SU-DHL-6 (cell line): ENCODE measurements at regions not wholly inside any gene's neighbourhood (a gene's known extent, or its start where the extent isn't known, plus 50 kb on each side); places are given as distances from the start of the nearest gene placed in this dataset.

Experiments used
- H2AFZ ChIP-seq: fragments of 200-600 bp; sonication (generic); 2 replicates; pipeline ENCODE4 v1.6.1; 2014; ENCODE audit warnings: low read depth, mild to moderate bottlenecking, moderate library complexity, mixed read lengths, antibody characterized with exemption, low read length; ENCODE audit not compliant: severe bottlenecking
- H3F3A ChIP-seq: fragments of 200-600 bp; shearing (Covaris generic); 2 replicates; pipeline ENCODE4 v1.6.0; 2016; ENCODE audit warnings: antibody characterized with exemption, mild to moderate bottlenecking; ENCODE audit not compliant: insufficient read depth
- H3K27ac ChIP-seq: fragments of 200-600 bp; sonication (generic); 2 replicates; pipeline ENCODE4 v1.5.1; 2016; ENCODE audit warnings: low read depth, mild to moderate bottlenecking, low read length, moderate library complexity, mixed read lengths
- H3K27me3 ChIP-seq: fragments of 200-600 bp; sonication (generic), shearing (Covaris generic); 2 replicates; pipeline ENCODE4 v1.6.0; 2014; ENCODE audit warnings: mild to moderate bottlenecking, low read length
- H3K36me3 ChIP-seq: fragments of 200-600 bp; sonication (generic); 2 replicates; pipeline ENCODE4 v1.6.1; 2014; ENCODE audit warnings: mild to moderate bottlenecking, low read length, mixed read lengths
- H3K4me2 ChIP-seq: fragments of 300-600, 200-600 bp; shearing (Covaris generic), sonication (generic); 2 replicates; pipeline ENCODE4 v1.6.0; 2014; ENCODE audit warnings: low read length, low read depth, mild to moderate bottlenecking; ENCODE audit not compliant: poor library complexity, severe bottlenecking
- H3K4me3 ChIP-seq: fragments of 200-600 bp; sonication (generic); 2 replicates; pipeline ENCODE4 v1.5.1; 2014; ENCODE audit warnings: antibody characterized with exemption, low read length, mild to moderate bottlenecking, mixed read lengths; ENCODE audit not compliant: insufficient read depth, poor library complexity, severe bottlenecking
- H3K79me2 ChIP-seq: fragments of 200-600 bp; sonication (generic); 2 replicates; pipeline ENCODE4 v1.6.1; 2014; ENCODE audit warnings: mild to moderate bottlenecking, low read length, moderate library complexity; ENCODE audit not compliant: insufficient read depth
- H3K9ac ChIP-seq: fragments of 200-600 bp; sonication (generic); 2 replicates; pipeline ENCODE4 v1.7.0; 2014; ENCODE audit warnings: mild to moderate bottlenecking, low read length
- H3K9me2 ChIP-seq: fragments of 200-600 bp; sonication (generic); replicated peaks from 2 replicates; pipeline ENCODE4 v1.6.1; 2014; ENCODE audit warnings: low read length; ENCODE audit not compliant: insufficient read depth
- H3K9me3 ChIP-seq: fragments of 200-600 bp; sonication (generic); 2 replicates; pipeline ENCODE4 v1.6.1; 2014; ENCODE audit warnings: low read length, mixed read lengths; ENCODE audit not compliant: insufficient read depth
- H4K20me1 ChIP-seq: fragments of 200-600 bp; sonication (generic); 2 replicates; pipeline ENCODE4 v1.6.1; 2014; ENCODE audit warnings: low read depth, mild to moderate bottlenecking, antibody characterized with exemption, low read length, moderate library complexity, mixed read lengths
- EZH2phosphoT487 ChIP-seq: fragments of 200-600 bp; sonication (generic), shearing (Covaris generic); conservative IDR thresholded peaks from 2 replicates; pipeline ENCODE4 v1.6.1; 2018; ENCODE audit warnings: mild to moderate bottlenecking, antibody characterized with exemption, low read length, moderate library complexity, mixed read lengths
- TF ChIP-seq, protein P1 (sequence below): fragments of 200-600 bp; sonication (generic); IDR thresholded peaks from one replicate; pipeline ENCODE4 v1.5.1; 2017; ENCODE audit warnings: antibody characterized with exemption, mild to moderate bottlenecking, low read length, moderate library complexity; ENCODE audit not compliant: insufficient read depth, poor library complexity, severe bottlenecking

DNA sequence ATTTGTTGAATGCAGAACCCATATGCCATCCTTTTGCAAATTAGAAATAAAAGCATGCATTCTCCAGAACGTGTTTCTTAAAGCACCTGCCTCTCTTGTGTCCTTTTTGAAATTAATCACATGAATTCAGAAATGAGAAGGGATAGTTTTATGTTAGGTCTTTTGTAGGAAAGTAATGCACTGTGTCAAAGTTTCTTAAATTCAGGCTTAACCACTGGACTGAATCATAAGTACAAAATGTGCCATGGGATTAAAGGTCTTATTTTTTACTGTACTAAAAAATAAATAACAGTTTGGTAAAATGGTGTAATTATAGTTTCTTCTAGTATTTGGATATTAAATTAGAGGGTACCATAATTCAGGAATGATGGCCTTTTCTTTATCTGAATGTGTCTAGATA, 290.1 kb upstream of the USP25 start:
- TF ChIP-seq, protein P1, sequence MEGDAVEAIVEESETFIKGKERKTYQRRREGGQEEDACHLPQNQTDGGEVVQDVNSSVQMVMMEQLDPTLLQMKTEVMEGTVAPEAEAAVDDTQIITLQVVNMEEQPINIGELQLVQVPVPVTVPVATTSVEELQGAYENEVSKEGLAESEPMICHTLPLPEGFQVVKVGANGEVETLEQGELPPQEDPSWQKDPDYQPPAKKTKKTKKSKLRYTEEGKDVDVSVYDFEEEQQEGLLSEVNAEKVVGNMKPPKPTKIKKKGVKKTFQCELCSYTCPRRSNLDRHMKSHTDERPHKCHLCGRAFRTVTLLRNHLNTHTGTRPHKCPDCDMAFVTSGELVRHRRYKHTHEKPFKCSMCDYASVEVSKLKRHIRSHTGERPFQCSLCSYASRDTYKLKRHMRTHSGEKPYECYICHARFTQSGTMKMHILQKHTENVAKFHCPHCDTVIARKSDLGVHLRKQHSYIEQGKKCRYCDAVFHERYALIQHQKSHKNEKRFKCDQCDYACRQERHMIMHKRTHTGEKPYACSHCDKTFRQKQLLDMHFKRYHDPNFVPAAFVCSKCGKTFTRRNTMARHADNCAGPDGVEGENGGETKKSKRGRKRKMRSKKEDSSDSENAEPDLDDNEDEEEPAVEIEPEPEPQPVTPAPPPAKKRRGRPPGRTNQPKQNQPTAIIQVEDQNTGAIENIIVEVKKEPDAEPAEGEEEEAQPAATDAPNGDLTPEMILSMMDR, result no peak
- TF ChIP-seq EZH2phosphoT487, result no peak
- H3K79me2 ChIP-seq, result no peaks in the 10 kb centered on the region

DNA sequence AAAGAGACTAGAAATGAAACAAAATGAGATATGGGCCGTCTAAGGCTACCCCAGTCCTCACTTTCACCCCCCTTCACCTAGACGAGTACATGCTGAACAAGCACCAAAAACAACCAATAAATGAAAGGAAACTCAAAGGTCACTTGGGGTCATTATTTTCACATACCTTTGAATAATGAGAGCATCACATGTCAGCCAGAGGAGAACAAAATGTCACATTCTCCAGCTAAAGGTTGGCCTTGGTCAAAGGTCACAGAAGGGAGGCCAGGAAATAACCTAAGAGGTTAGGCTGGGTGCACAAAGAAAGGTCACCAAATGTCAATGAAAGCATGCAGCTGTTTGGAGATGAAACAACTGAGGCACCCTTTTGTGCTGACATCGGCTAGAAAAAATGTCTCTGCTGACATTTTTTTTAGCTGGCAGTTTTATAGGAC, 288.7 kb upstream of the USP25 start:
- TF ChIP-seq EZH2phosphoT487, result no peak
- TF ChIP-seq, protein P1, result no peak
- Histone ChIP-seq H3K9me2 (no peaks in the 10 kb centered on the region), H2AFZ (no peak overlapping the region), H3K79me2 (no peaks in the 10 kb centered on the region), H3K9me3 (no peaks in the 10 kb centered on the region), H3K27ac (no peak overlapping the region), H3F3A (no peaks in the 10 kb centered on the region), H3K4me2 (no peak overlapping the region), H3K9ac (no peak overlapping the region), H3K36me3 (no peaks in the 10 kb centered on the region), H4K20me1 (no peaks in the 10 kb centered on the region), H3K4me3 (no peak overlapping the region), H3K27me3 (no peaks in the 10 kb centered on the region)

More for the DNA sequence above, 290.1 kb upstream of the USP25 start:
- H3K9ac ChIP-seq, result no peak overlapping the region
- H3K9me2 ChIP-seq, result no peaks in the 10 kb centered on the region
- H2AFZ ChIP-seq, result no peak overlapping the region
- H3K36me3 ChIP-seq, result no peaks in the 10 kb centered on the region
- no peaks in the 10 kb centered on the region for H4K20me1 ChIP-seq
- H3K4me3 ChIP-seq, result no peak overlapping the region
- H3K27me3 ChIP-seq, result no peaks in the 10 kb centered on the region
- H3K9me3 ChIP-seq, result no peaks in the 10 kb centered on the region
- H3F3A ChIP-seq, result no peaks in the 10 kb centered on the region
- H3K27ac ChIP-seq, result no peak overlapping the region
- H3K4me2 ChIP-seq, result no peak overlapping the region

DNA sequence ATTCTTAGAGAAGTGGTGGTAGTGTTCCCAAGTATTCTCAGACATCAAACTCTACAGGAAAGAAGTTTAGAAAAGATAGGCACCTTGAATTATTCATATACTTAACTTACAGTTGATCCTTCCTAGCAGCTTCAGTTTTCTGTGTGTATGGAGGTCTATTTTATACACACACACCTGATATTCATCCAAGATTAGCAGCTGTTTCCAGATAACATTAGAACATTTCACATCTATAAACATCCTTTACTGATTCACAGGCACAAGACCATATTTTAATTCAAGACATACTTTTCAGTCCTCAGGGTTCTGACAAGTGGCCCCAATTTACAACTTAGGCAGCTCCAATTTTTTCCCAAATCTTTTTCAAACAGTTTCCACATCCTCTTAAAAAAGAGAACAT, 287.8 kb upstream of the USP25 start:
- no peak overlapping the region for H3K27ac ChIP-seq
- H3K4me3 ChIP-seq, result no peak overlapping the region
- no peaks in the 10 kb centered on the region for H3K9me3 ChIP-seq
- no peak for TF ChIP-seq EZH2phosphoT487
- TF ChIP-seq, protein P1, result no peak
- H3K9ac ChIP-seq, result no peak overlapping the region
- no peaks in the 10 kb centered on the region for H3K9me2 ChIP-seq
- H4K20me1 ChIP-seq, result no peaks in the 10 kb centered on the region
- H3K36me3 ChIP-seq, result no peaks in the 10 kb centered on the region
- H3K79me2 ChIP-seq, result no peaks in the 10 kb centered on the region
- no peaks in the 10 kb centered on the region for H3K27me3 ChIP-seq
- no peak overlapping the region for H3K4me2 ChIP-seq
- no peaks in the 10 kb centered on the region for H3F3A ChIP-seq
- H2AFZ ChIP-seq, result no peak overlapping the region
